Stomach (tissue), 8 donors: ENCODE measurements at regions not wholly inside any gene's neighbourhood (a gene's known extent, or its start where the extent isn't known, plus 50 kb on each side); places are given as distances from the start of the nearest gene placed in this dataset.
A peak's percentile ranks its signal among the peaks of the same experiment; 100 is the strongest.

ENCODE experiments used
- DNase-seq, 2 donors: peaks; one replicate each; pipeline versions ENCODE4 v3.0.0 to v3.0.0-alpha.2; 2013 to 2019
- H3K27ac ChIP-seq, 5 donors: fragments of 200-600 bp in 4 of 5; sonication (generic) in 4 of 5; one replicate each; pipeline ENCODE4 v1.5.1; 2013 to 2019; ENCODE audit warnings: mild to moderate bottlenecking in 1 of 5, moderate library complexity in 1 of 5
- H3K27me3 ChIP-seq, 3 donors: fragments of 200-600 bp; sonication (generic); one replicate each; pipeline ENCODE4 v1.5.1; 2017 to 2019; ENCODE audit warnings: mixed run types in 1 of 3
- H3K36me3 ChIP-seq, 4 donors: fragments of 200-600 bp; sonication (generic); 1 replicate in 3 of 4; 2 replicates in 1 of 4; pipeline ENCODE4 v1.5.1; 2016 to 2019
- H3K4me1 ChIP-seq, 4 donors: fragments of 200-600 bp; sonication (generic); one replicate each; pipeline ENCODE4 v1.5.1; 2016 to 2019
- H3K4me3 ChIP-seq, 4 donors: fragments of 200-600 bp; sonication (generic) in 3 of 4; one replicate each; pipeline ENCODE4 v1.5.1; 2016 to 2019; ENCODE audit warnings: mild to moderate bottlenecking in 1 of 4
- H3K9me3 ChIP-seq, 4 donors: fragments of 200-600 bp; sonication (generic); one replicate each; pipeline ENCODE4 v1.5.1; 2016 to 2019
- EP300 ChIP-seq: sonication (generic); formaldehyde crosslinking; IDR thresholded peaks from one replicate; pipeline ENCODE4 v1.6.1; 2017; ENCODE audit warnings: antibody characterized with exemption
- POLR2A ChIP-seq, 4 donors: fragments of 450-650 bp; IDR thresholded peaks; one replicate each; pipeline ENCODE4 v1.6.1; 2016; ENCODE audit warnings: antibody characterized with exemption in 4 of 4, control low read depth in 2 of 4, mild to moderate bottlenecking in 1 of 4, moderate library complexity in 1 of 4
- POLR2AphosphoS5 ChIP-seq, 3 donors: sonication (generic); formaldehyde crosslinking; IDR thresholded peaks; one replicate each; pipeline ENCODE4 v1.6.1; 2016; ENCODE audit warnings: antibody characterized with exemption in 3 of 3
- WGBS, 5 donors: extraction: QIAGEN DNeasy Blood & Tissue Kit in 3 of 5; methylation state at CpG; one replicate each; pipeline versions ENCODE4 v1.1.5 to v1.1.7; 2013 to 2018; 5-methylcytosine and 5-hydroxymethylcytosine counted together
- intact Hi-C: fragments of 100-400 bp; cut with DNase I; formaldehyde crosslinking; loops from one replicate; pipeline ENCODE4 v1.15.1; 2023; ENCODE audit warnings: low total_unique reads
- TF ChIP-seq, protein P1 (sequence below), 7 experiments: fragments of 450-650 bp in 4 of 7; fragments of 200-600 bp in 3 of 7; sonication (generic) in 3 of 7; IDR thresholded peaks; one replicate each; pipeline ENCODE4 v1.5.1; 2016 to 2019; ENCODE audit warnings: antibody characterized with exemption in 7 of 7, control low read depth in 2 of 7, mild to moderate bottlenecking in 1 of 7
- donor health status: healthy with polysubstance abuse.
- donor health status: Bipolar disorder and iron deficiency.
- donor health status: healthy.

DNA sequence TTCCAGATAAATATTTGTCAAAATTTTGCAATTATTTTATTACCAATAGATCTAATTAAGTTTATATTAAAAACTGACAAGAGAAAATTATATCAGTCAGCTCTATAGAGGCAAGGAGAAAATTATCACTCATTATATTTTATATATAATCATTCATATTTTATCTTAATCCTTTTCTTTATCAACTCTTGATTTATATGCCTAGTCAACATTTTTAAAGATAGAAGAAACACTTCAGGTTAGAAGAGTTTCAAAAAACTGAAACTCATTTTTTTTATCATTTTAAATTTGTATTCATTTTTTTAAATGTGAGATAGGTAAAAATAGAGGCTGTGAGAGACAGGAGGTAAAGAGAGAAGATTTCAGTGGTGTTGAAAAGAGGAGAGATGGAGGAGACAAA, 217.3 kb upstream of the P2RY1 start:
- no peaks in the 10 kb centered on the region for H3K9me3 ChIP-seq
- no peak for TF ChIP-seq POLR2A (IDR thresholded peaks at IDR 0.05)
- TF ChIP-seq, protein P1, sequence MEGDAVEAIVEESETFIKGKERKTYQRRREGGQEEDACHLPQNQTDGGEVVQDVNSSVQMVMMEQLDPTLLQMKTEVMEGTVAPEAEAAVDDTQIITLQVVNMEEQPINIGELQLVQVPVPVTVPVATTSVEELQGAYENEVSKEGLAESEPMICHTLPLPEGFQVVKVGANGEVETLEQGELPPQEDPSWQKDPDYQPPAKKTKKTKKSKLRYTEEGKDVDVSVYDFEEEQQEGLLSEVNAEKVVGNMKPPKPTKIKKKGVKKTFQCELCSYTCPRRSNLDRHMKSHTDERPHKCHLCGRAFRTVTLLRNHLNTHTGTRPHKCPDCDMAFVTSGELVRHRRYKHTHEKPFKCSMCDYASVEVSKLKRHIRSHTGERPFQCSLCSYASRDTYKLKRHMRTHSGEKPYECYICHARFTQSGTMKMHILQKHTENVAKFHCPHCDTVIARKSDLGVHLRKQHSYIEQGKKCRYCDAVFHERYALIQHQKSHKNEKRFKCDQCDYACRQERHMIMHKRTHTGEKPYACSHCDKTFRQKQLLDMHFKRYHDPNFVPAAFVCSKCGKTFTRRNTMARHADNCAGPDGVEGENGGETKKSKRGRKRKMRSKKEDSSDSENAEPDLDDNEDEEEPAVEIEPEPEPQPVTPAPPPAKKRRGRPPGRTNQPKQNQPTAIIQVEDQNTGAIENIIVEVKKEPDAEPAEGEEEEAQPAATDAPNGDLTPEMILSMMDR (IDR thresholded peaks at IDR 0.05) = no peak
- TF ChIP-seq POLR2AphosphoS5 (IDR thresholded peaks at IDR 0.05) = no peak
- no peak for TF ChIP-seq EP300
- intact Hi-C loops = no loop called here

DNA sequence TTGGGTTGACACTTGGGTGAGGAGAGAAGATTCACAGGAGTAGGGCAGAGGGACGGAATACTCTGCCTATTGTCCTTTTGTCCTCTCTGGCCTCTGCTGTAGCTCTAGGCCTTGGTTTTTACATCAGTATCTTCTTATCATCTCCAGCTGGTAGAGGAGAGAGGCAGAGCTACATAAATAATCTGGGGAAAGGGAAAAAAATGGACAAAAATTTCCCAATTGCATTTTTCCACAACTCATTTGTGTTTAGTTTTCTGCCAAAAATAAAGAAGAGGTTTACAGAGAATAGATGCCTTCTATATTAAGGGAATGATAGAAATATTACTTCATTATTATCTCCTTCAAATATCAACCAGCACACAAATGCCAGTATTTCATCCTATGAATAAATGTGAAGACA, 216.4 kb upstream of the P2RY1 start:
- H3K4me3 ChIP-seq = no peak overlapping the region
- DNase-seq = no peak
- H3K4me1 ChIP-seq = no peaks in the 10 kb centered on the region
- WGBS, 5 donors = 86 to 97% (median 95%) methylated on average over 1 of the region's 1 CpG
- no peaks in the 10 kb centered on the region for H3K9me3 ChIP-seq
- intact Hi-C loops = no loop called here
- TF ChIP-seq EP300 = no peak
- no peak for TF ChIP-seq POLR2A (IDR thresholded peaks at IDR 0.05)
- TF ChIP-seq POLR2AphosphoS5 (IDR thresholded peaks at IDR 0.05) = no peak
- TF ChIP-seq, protein P1 (IDR thresholded peaks at IDR 0.05) = no peak
- no peak overlapping the region for H3K27ac ChIP-seq
- no peaks in the 10 kb centered on the region for H3K36me3 ChIP-seq
- no peaks in the 10 kb centered on the region for H3K27me3 ChIP-seq

More for the DNA sequence above, 217.3 kb upstream of the P2RY1 start:
- Histone ChIP-seq H3K36me3 (no peaks in the 10 kb centered on the region), H3K27me3 (no peaks in the 10 kb centered on the region), H3K27ac (no peak overlapping the region), H3K4me3 (no peak overlapping the region), H3K4me1 (no peaks in the 10 kb centered on the region)
- DNase-seq = no peak

DNA sequence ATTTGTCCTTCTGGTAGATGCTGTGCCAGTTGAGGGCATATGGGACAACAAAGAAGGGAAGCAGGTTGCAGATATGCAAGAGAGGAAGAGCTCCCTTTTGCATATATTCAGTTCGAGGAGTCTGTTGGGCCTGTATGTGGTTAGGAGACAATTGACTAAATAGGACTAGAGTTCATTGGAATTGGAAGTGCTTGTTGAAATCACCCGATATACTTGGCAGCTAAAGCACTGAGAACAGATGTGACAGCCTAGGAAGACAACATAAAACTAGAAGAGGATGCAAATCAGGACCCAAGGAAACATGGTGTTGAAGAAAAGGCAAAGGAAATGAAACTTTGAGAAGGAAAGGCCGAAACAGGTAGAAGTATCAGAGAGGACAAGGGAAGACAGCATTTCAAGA, 215.2 kb upstream of the P2RY1 start:
- H3K4me1 ChIP-seq = no peaks in the 10 kb centered on the region
- no peak overlapping the region for H3K4me3 ChIP-seq
- H3K9me3 ChIP-seq = no peaks in the 10 kb centered on the region
- DNase-seq = no peak
- WGBS, 5 donors = 81 to 86% (median 85%) methylated on average over 3 of the region's 3 CpGs
- no peaks in the 10 kb centered on the region for H3K36me3 ChIP-seq
- intact Hi-C loops = no loop called here
- TF ChIP-seq EP300 (no peak), POLR2A (IDR thresholded peaks at IDR 0.05) (no peak), POLR2AphosphoS5 (IDR thresholded peaks at IDR 0.05) (no peak)
- TF ChIP-seq, protein P1 (IDR thresholded peaks at IDR 0.05) = no peak
- no peaks in the 10 kb centered on the region for H3K27me3 ChIP-seq
- no peak overlapping the region for H3K27ac ChIP-seq

DNA sequence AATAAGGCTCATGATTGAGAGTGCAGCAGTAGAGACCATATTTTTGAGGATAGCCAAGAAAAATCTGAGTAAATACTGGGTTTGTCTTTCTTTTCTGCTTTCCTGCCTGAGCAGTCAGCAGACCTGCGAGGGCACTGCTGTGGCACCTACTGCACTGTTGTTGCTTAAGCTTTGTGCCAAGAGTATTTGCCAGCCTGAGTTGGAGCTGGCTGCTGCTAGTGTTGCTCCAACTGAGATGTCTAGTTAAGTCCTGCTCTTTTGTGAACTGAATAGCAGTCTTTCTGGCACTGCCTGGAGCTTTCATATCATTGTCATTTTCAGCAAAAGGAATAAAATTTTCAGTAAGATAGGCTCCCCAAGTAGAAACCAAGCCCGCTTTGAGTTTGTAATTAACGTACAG, 214.5 kb upstream of the P2RY1 start:
- 75 to 82% (median 76%) methylated on average over 3 of the region's 3 CpGs for WGBS, 5 donors
- Histone ChIP-seq H3K4me1 (no peaks in the 10 kb centered on the region), H3K4me3 (no peak overlapping the region), H3K9me3 (no peaks in the 10 kb centered on the region), H3K27ac (no peak overlapping the region), H3K27me3 (no peaks in the 10 kb centered on the region), H3K36me3 (no peaks in the 10 kb centered on the region)
- DNase-seq = peak in 1 of 2 donors; percentile 17
- TF ChIP-seq POLR2AphosphoS5 (IDR thresholded peaks at IDR 0.05) (no peak), POLR2A (IDR thresholded peaks at IDR 0.05) (no peak), EP300 (no peak)
- TF ChIP-seq, protein P1 (IDR thresholded peaks at IDR 0.05) = no peak
- intact Hi-C loops = no loop called here
